IMR-90 (cell line): ENCODE measurements at regions not wholly inside any gene's neighbourhood (a gene's known extent, or its start where the extent isn't known, plus 50 kb on each side); places are given as distances from the start of the nearest gene placed in this dataset.

Experiments used
- ATAC-seq: fragments of 200-7000 bp; cut with Tn5 transposase; 2 replicates; pipeline ENCODE4 v1.9.1; 2020; ENCODE audit warnings: low read depth, mild to moderate bottlenecking, moderate library complexity
- BruUV-seq: library from RNA; stranded (reverse); fragments of 400-500 nt; replicated peaks from 2 replicates; lab custom pipeline; 2021; lab: Mats Ljungman, UMichigan
- CTCF ChIA-PET: fragments of 300-600 bp; formaldehyde crosslinking; extraction: SDS; loops from one replicate; lab custom pipeline; 2021; ENCODE audit warnings: antibody characterized with exemption; lab: Yijun Ruan, JAX
- POLR2A ChIA-PET: fragments of 300-600 bp; sonication (Branson Sonifier 250); formaldehyde crosslinking; loops from one replicate; lab custom pipeline; 2022; ENCODE audit warnings: antibody characterized with exemption; ENCODE audit not compliant: unreplicated experiment; lab: Charles Lee
- DNase-seq: peaks from one replicate; pipeline ENCODE4 v3.0.0; 2013
- H2AFZ ChIP-seq: replicated peaks from 2 replicates; pipeline ENCODE3; 2013; ENCODE audit warnings: low read length, mild to moderate bottlenecking; ENCODE audit not compliant: poor library complexity
- H2AK5ac ChIP-seq: 2 replicates; pipeline ENCODE4 v1.6.1; 2013; ENCODE audit warnings: low read depth, low read length, inconsistent platforms
- H2AK9ac ChIP-seq: replicated peaks from 2 replicates; pipeline ENCODE3; 2013; ENCODE audit warnings: mild to moderate bottlenecking, low read depth, low read length, moderate library complexity; ENCODE audit not compliant: poor library complexity
- H2BK120ac ChIP-seq: 2 replicates; pipeline ENCODE4 v1.6.1; 2013; ENCODE audit warnings: low read depth, low read length, inconsistent platforms
- H2BK15ac ChIP-seq: 3 replicates; pipeline ENCODE4 v1.6.1; 2013; ENCODE audit warnings: low read depth, low read length, inconsistent platforms
- H2BK20ac ChIP-seq: 2 replicates; pipeline ENCODE4 v1.6.1; 2013; ENCODE audit warnings: low read depth, mild to moderate bottlenecking, inconsistent platforms, low read length, moderate library complexity
- H2BK5ac ChIP-seq: 2 replicates; pipeline ENCODE4 v1.6.1; 2013; ENCODE audit warnings: mild to moderate bottlenecking, low read depth, low read length, inconsistent platforms; ENCODE audit not compliant: poor library complexity, severe bottlenecking
- H3K14ac ChIP-seq: replicated peaks from 2 replicates; pipeline ENCODE4 v1.6.1; 2013; ENCODE audit warnings: low read depth, low read length, inconsistent platforms
- H3K18ac ChIP-seq: 2 replicates; pipeline ENCODE4 v1.6.1; 2013; ENCODE audit warnings: low read depth, low read length, control low read depth
- H3K23ac ChIP-seq: 2 replicates; pipeline ENCODE4 v1.6.1; 2013; ENCODE audit warnings: low read depth, low read length, inconsistent platforms
- H3K27ac ChIP-seq: 2 replicates; pipeline ENCODE4 v1.5.1; 2013; ENCODE audit warnings: mild to moderate bottlenecking, control low read depth, low read length; ENCODE audit not compliant: insufficient read depth
- H3K27me3 ChIP-seq: 2 replicates; pipeline ENCODE4 v1.6.1; 2013; ENCODE audit warnings: low read length; ENCODE audit not compliant: control insufficient read depth, insufficient read depth
- H3K36me3 ChIP-seq: 2 replicates; pipeline ENCODE4 v1.6.1; 2013; ENCODE audit warnings: low read length, mixed read lengths; ENCODE audit not compliant: control insufficient read depth, insufficient read depth
- H3K4ac ChIP-seq: 2 replicates; pipeline ENCODE4 v1.6.1; 2013; ENCODE audit warnings: low read depth, low read length, inconsistent platforms
- H3K4me1 ChIP-seq: 2 replicates; pipeline ENCODE4 v1.6.1; 2013; ENCODE audit warnings: low read length, mixed read lengths; ENCODE audit not compliant: control insufficient read depth, insufficient read depth
- H3K4me2 ChIP-seq: 2 replicates; pipeline ENCODE4 v1.6.1; 2013; ENCODE audit warnings: low read depth, mild to moderate bottlenecking, control low read depth, low read length, moderate library complexity
- H3K4me3 ChIP-seq: 2 replicates; pipeline ENCODE4 v1.5.1; 2013; ENCODE audit warnings: low read depth, mild to moderate bottlenecking, control low read depth, low read length, moderate library complexity; ENCODE audit not compliant: insufficient read depth
- H3K56ac ChIP-seq: 2 replicates; pipeline ENCODE4 v1.6.1; 2013; ENCODE audit warnings: low read length, inconsistent platforms; ENCODE audit not compliant: insufficient read depth; ENCODE audit errors: extremely low read depth
- H3K79me1 ChIP-seq, 2 experiments: 2 replicates each; pipeline ENCODE4 v1.6.1; 2013; ENCODE audit warnings: low read length in 2 of 2, inconsistent platforms in 1 of 2, low read depth in 1 of 2
- H3K9ac ChIP-seq: 2 replicates; pipeline ENCODE4 v1.6.1; 2013; ENCODE audit warnings: low read depth, low read length, control low read depth
- H3K9me1 ChIP-seq: 2 replicates; pipeline ENCODE4 v1.6.1; 2013; ENCODE audit warnings: low read length, inconsistent platforms; ENCODE audit not compliant: insufficient read depth
- H3K9me3 ChIP-seq: 2 replicates; pipeline ENCODE4 v1.6.1; 2013; ENCODE audit warnings: low read length; ENCODE audit not compliant: control insufficient read depth, insufficient read depth
- H4K20me1 ChIP-seq: 2 replicates; pipeline ENCODE4 v1.6.1; 2013; ENCODE audit warnings: low read length, inconsistent platforms; ENCODE audit not compliant: insufficient read depth
- H4K5ac ChIP-seq: 2 replicates; pipeline ENCODE4 v1.6.1; 2013; ENCODE audit warnings: mild to moderate bottlenecking, low read depth, low read length, control low read depth
- H4K8ac ChIP-seq, 2 experiments: 2 replicates each; pipeline ENCODE4 v1.6.1; 2013; ENCODE audit warnings: low read depth in 2 of 2, low read length in 2 of 2, control low read depth in 1 of 2, inconsistent platforms in 1 of 2
- H4K91ac ChIP-seq: 2 replicates; pipeline ENCODE4 v1.6.1; 2013; ENCODE audit warnings: low read depth, low read length, inconsistent platforms; ENCODE audit not compliant: insufficient read depth
- BHLHE40 ChIP-seq: fragments of 150-350 bp; IDR thresholded peaks from 2 replicates; pipeline ENCODE4 v1.6.1; 2016; ENCODE audit warnings: mild to moderate bottlenecking, low read depth, low read length
- CEBPB ChIP-seq: IDR thresholded peaks from 2 replicates; pipeline ENCODE4 v1.6.1; 2012; ENCODE audit warnings: low read depth, low read length, improper control_type of control experiment
- CHD1 ChIP-seq: IDR thresholded peaks from 2 replicates; pipeline ENCODE4 v1.6.1; 2012; ENCODE audit warnings: low read depth, low read length, improper control_type of control experiment
- MAFK ChIP-seq: IDR thresholded peaks from 2 replicates; pipeline ENCODE4 v1.6.1; 2012; ENCODE audit warnings: low read depth, low read length, improper control_type of control experiment
- MAZ ChIP-seq: IDR thresholded peaks from 2 replicates; pipeline ENCODE4 v1.6.1; 2012; ENCODE audit warnings: low read depth, mild to moderate bottlenecking, low read length, improper control_type of control experiment, moderate library complexity, borderline replicate concordance
- MXI1 ChIP-seq: IDR thresholded peaks from 2 replicates; pipeline ENCODE4 v1.6.1; 2012; ENCODE audit warnings: low read depth, mild to moderate bottlenecking, low read length, moderate library complexity, borderline replicate concordance
- NFE2L2 ChIP-seq: fragments of 150-350 bp; IDR thresholded peaks from 2 replicates; pipeline ENCODE4 v1.6.1; 2016; ENCODE audit warnings: low read depth, mild to moderate bottlenecking, low read length
- POLR2A ChIP-seq: IDR thresholded peaks from 2 replicates; pipeline ENCODE4 v1.6.1; 2012; ENCODE audit warnings: mild to moderate bottlenecking, low read depth, low read length
- RCOR1 ChIP-seq: IDR thresholded peaks from 2 replicates; pipeline ENCODE4 v1.6.1; 2012; ENCODE audit warnings: mild to moderate bottlenecking, low read length, improper control_type of control experiment; ENCODE audit not compliant: insufficient replicate concordance
- RFX5 ChIP-seq: IDR thresholded peaks from 2 replicates; pipeline ENCODE4 v1.8.0; 2012; ENCODE audit warnings: low read depth, mild to moderate bottlenecking, low read length, moderate library complexity
- SMC3 ChIP-seq: fragments of 150-350 bp; IDR thresholded peaks from 2 replicates; pipeline ENCODE4 v1.6.1; 2016; ENCODE audit warnings: low read depth, mild to moderate bottlenecking, antibody characterized with exemption, low read length, moderate library complexity
- WGBS, 2 experiments: methylation state at CpG; one replicate each; pipeline versions ENCODE4 v1.1.5 to v1.1.7; 2013; ENCODE audit warnings: missing lambda C conversion rate in 2 of 2; ENCODE audit not compliant: insufficient read length in 1 of 2; ENCODE audit errors: extremely low coverage in 2 of 2; 5-methylcytosine and 5-hydroxymethylcytosine counted together
- dilution Hi-C: fragments of 300-500 bp; cut with HindIII; formaldehyde crosslinking; loops from one replicate; pipeline ENCODE4 v1.14.3; 2018; ENCODE audit warnings: low sequenced_read_pairs; ENCODE audit not compliant: unreplicated experiment
- in situ Hi-C: fragments of 300-500 bp; cut with MboI; formaldehyde crosslinking; loops from 3 replicates; pipeline ENCODE4 v1.14.3; 2019; ENCODE audit warnings: low sequenced_read_pairs, inconsistent platforms, mixed read lengths
- intact Hi-C: fragments of 100-400 bp; cut with micrococcal nuclease; formaldehyde crosslinking; loops from 2 replicates; pipeline ENCODE4 v1.10.0; 2022
- TF ChIP-seq, protein P1 (sequence below): conservative IDR thresholded peaks from 2 replicates; pipeline ENCODE4 v1.5.1; 2012; ENCODE audit warnings: mild to moderate bottlenecking, low read depth, low read length, improper control_type of control experiment

DNA sequence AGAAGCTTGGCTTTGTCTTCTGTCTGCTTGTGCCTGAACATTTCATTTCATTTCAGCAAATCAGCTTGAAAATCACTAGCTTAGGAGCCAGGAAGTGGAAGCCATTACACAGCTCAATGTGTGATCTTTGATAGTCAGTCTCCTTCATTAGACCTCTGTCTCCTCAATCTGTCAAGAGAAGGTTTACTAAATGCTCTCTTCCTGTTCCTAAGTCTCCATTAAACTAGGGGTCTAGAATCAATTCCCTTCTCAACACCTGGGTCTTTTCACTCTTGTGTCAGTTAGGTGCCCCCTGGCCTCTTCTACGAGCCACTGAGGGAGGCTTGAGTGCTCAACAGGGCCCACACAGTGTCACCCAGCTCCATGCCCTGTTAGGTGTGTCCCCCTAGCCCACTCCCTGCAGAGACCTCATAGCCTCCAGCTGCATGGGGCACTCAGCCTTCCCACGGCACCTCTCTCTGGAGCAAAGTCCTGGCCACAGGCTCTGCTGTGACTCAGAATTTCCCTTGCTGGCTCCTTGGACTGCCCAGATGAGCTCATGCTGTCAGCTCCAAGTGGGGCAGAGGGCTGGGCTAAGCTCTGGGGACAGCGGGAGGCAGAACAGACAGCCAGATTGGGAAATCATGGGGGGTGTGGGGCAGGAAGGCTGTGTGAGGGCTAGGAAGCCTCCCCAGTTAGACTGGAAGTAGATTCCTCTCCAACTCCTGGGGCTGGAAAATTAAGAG is 115.7 kb upstream of the IPO9 start (continued):
- TF ChIP-seq MAFK (no peak), RFX5 (no peak), CEBPB (peak; percentile 99)

DNA sequence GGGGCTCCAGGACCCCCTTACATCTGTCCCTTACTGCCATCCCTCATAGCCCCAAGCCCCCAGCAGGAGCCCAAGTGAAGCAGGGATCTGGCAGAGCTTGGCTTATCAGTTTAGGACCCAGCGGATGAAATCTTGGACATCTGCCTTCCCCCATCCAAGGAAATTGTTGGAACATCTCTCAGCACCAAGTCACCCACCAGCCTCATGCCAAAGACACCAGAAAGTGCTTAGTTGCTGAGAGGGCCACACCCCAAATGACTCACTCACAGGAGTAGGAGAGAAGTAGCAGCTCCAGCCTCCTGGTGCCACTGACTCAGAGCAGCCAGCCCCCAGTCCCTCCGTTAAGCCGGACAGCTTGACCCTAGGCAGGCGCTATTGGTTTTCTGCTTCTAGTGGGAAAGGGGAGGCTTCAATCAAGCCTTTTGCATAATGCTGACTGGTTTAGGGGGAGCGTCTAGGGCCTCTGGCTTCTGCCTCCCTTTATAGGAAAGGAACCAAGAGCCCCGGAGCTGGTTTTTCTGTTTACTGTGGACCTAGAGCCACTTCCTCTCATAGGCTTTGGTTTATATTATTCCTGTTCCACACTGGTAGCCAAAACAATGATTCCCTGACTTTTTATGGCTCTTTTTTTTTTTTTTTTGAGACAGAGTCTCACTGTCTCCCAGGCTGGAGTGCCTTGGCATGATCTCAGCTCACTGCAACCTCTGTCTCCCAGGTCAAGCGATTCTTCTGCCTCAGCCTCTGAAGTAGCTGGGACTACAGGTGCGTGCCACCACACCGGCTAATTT is 114.2 kb upstream of the IPO9 start:
- DNase-seq (peak; percentile 100), ATAC-seq (peak; percentile 79)
- H3K4me1 ChIP-seq: peaks cover 46% of the 10 kb centered on the region
- peak overlapping the region; percentile 49 for H2AK9ac ChIP-seq
- no peak overlapping the region for H2AFZ ChIP-seq
- H4K8ac ChIP-seq: peak overlapping the region; percentile 86 to 88
- H2BK15ac ChIP-seq: peak overlapping the region; percentile 85; the same call in 2 of the 3 replicates
- CTCF ChIA-PET: interaction anchor here (1.5 to 3.1 kb wide), 2 partner anchors 78 to 155 kb away, joined by 4 to 14 read pairs; no protein-coding TSS in a partner anchor
- H3K23ac ChIP-seq: peak overlapping the region; percentile 63; the same call in 1 of the 2 replicates
- H3K4me2 ChIP-seq: peak overlapping the region; percentile 42
- peak overlapping the region; percentile 85 for H2BK5ac ChIP-seq
- peak overlapping the region; percentile 21 for H3K9ac ChIP-seq
- dilution Hi-C loops: no loop called here
- in situ Hi-C loops: loop anchor here (5.0 kb wide), 1 partner anchor 73 kb away; no protein-coding TSS in a partner anchor
- peaks cover 22% of the 10 kb centered on the region; the same call in 1 of the 2 replicates for H4K20me1 ChIP-seq
- H2BK120ac ChIP-seq: peak overlapping the region; percentile 93
- peak overlapping the region; percentile 79 for H3K56ac ChIP-seq
- H3K36me3 ChIP-seq: peaks cover 30% of the 10 kb centered on the region
- H2BK20ac ChIP-seq: peak overlapping the region; percentile 89
- 0% methylated on average over 1 of the region's 9 CpGs; no CpG with 5 or more reads in 1 of the 2 experiments for WGBS, 2 experiments
- H3K9me3 ChIP-seq: no peaks in the 10 kb centered on the region
- peak overlapping the region; percentile 41 for H4K5ac ChIP-seq
- peak overlapping the region; percentile 97 for H2AK5ac ChIP-seq
- peak overlapping the region; percentile 93 for H3K27ac ChIP-seq
- peaks cover 45 to 81% of the 10 kb centered on the region in 2 experiments for H3K79me1 ChIP-seq
- peak overlapping the region; percentile 92 for H3K18ac ChIP-seq
- no TSS peak for BruUV-seq
- peak overlapping the region; percentile 97 for H4K91ac ChIP-seq
- no peak overlapping the region for H3K4me3 ChIP-seq
- peak overlapping the region; percentile 85 for H3K14ac ChIP-seq
- H3K9me1 ChIP-seq: peaks cover 67% of the 10 kb centered on the region
- peak overlapping the region; percentile 90 for H3K4ac ChIP-seq
- intact Hi-C loops: loop anchor here (5.0 kb wide), 1 partner anchor 33 kb away; no protein-coding TSS in a partner anchor
- POLR2A ChIA-PET: no interaction called here
- no peaks in the 10 kb centered on the region for H3K27me3 ChIP-seq
- no peak; the same call in 1 of the 2 replicates for TF ChIP-seq POLR2A
- peak; percentile 91; the same call in 1 of the 2 replicates for TF ChIP-seq MAZ
- TF ChIP-seq MXI1: peak; percentile 43; the same call in 1 of the 2 replicates
- TF ChIP-seq NFE2L2: peak; percentile 53; the same call in 1 of the 2 replicates
- TF ChIP-seq SMC3: peak; percentile 34; the same call in 1 of the 2 replicates
- TF ChIP-seq, protein P1, sequence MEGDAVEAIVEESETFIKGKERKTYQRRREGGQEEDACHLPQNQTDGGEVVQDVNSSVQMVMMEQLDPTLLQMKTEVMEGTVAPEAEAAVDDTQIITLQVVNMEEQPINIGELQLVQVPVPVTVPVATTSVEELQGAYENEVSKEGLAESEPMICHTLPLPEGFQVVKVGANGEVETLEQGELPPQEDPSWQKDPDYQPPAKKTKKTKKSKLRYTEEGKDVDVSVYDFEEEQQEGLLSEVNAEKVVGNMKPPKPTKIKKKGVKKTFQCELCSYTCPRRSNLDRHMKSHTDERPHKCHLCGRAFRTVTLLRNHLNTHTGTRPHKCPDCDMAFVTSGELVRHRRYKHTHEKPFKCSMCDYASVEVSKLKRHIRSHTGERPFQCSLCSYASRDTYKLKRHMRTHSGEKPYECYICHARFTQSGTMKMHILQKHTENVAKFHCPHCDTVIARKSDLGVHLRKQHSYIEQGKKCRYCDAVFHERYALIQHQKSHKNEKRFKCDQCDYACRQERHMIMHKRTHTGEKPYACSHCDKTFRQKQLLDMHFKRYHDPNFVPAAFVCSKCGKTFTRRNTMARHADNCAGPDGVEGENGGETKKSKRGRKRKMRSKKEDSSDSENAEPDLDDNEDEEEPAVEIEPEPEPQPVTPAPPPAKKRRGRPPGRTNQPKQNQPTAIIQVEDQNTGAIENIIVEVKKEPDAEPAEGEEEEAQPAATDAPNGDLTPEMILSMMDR: no peak
- peak; percentile 78 for TF ChIP-seq RCOR1
- no peak for TF ChIP-seq CEBPB
- peak; percentile 75 for TF ChIP-seq BHLHE40
- no peak for TF ChIP-seq RFX5
- TF ChIP-seq CHD1: no peak
